ENCODE measurements at regions not wholly inside any gene's neighbourhood (a gene's known extent, or its start where the extent isn't known, plus 50 kb on each side); places are given as distances from the start of the nearest gene placed in this dataset.

DNA sequence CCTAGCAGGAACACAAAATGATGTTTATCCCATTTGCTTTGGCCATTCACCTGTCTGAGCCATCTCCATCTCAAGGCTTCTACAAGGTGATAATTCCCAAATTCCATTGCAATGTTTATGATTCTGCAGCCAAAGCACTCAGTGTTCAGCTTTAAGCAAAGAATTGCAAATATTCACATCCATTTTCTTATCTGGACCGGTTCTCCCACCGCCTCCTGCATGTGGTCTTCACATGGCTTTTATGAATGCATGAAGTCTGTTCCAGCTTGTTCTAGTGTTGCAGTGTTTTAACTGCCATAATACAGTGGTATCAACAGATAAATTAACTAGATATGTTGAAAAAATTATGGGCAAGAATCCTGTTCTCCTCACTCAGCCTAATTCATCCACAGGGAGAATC lies 443.0 kb upstream of the KLF4 start:
- TF ChIP-seq, protein P1, sequence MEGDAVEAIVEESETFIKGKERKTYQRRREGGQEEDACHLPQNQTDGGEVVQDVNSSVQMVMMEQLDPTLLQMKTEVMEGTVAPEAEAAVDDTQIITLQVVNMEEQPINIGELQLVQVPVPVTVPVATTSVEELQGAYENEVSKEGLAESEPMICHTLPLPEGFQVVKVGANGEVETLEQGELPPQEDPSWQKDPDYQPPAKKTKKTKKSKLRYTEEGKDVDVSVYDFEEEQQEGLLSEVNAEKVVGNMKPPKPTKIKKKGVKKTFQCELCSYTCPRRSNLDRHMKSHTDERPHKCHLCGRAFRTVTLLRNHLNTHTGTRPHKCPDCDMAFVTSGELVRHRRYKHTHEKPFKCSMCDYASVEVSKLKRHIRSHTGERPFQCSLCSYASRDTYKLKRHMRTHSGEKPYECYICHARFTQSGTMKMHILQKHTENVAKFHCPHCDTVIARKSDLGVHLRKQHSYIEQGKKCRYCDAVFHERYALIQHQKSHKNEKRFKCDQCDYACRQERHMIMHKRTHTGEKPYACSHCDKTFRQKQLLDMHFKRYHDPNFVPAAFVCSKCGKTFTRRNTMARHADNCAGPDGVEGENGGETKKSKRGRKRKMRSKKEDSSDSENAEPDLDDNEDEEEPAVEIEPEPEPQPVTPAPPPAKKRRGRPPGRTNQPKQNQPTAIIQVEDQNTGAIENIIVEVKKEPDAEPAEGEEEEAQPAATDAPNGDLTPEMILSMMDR (IDR thresholded peaks at IDR 0.05) = no peak
- no peak for TF ChIP-seq POLR2A (IDR thresholded peaks at IDR 0.05)
